ENCODE measurements at regions not wholly inside any gene's neighbourhood (a gene's known extent, or its start where the extent isn't known, plus 50 kb on each side); places are given as distances from the start of the nearest gene placed in this dataset.

DNA sequence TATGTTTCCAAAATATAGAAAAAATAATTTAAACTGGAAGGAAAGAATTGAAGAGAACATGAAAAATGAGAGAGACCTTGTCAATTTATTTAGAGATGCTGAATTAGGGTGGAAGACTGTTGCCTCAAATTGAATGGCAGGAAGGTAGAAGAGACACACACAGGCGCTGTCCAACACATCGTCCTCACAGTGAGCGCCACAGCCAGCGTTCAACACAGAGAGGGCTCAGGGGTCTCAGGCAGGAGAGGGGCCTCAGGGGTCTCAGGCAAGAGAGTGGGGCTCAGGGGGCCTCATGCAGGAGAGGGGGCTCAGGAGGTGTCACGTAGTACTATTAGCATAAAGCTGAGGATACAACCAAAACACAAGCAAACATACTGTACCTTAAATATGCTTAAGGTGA, 65.7 kb downstream of the TMEM18 start:
- TF ChIP-seq, protein P1, sequence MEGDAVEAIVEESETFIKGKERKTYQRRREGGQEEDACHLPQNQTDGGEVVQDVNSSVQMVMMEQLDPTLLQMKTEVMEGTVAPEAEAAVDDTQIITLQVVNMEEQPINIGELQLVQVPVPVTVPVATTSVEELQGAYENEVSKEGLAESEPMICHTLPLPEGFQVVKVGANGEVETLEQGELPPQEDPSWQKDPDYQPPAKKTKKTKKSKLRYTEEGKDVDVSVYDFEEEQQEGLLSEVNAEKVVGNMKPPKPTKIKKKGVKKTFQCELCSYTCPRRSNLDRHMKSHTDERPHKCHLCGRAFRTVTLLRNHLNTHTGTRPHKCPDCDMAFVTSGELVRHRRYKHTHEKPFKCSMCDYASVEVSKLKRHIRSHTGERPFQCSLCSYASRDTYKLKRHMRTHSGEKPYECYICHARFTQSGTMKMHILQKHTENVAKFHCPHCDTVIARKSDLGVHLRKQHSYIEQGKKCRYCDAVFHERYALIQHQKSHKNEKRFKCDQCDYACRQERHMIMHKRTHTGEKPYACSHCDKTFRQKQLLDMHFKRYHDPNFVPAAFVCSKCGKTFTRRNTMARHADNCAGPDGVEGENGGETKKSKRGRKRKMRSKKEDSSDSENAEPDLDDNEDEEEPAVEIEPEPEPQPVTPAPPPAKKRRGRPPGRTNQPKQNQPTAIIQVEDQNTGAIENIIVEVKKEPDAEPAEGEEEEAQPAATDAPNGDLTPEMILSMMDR (IDR thresholded peaks at IDR 0.05; ENCODE audit: insufficient read depth, low read depth, low read length): no peak
- no peak overlapping the region for H3K4me3 ChIP-seq (ENCODE audit: low read depth, low read length)
- DNase-seq (ENCODE audit: low read depth): no peak

DNA sequence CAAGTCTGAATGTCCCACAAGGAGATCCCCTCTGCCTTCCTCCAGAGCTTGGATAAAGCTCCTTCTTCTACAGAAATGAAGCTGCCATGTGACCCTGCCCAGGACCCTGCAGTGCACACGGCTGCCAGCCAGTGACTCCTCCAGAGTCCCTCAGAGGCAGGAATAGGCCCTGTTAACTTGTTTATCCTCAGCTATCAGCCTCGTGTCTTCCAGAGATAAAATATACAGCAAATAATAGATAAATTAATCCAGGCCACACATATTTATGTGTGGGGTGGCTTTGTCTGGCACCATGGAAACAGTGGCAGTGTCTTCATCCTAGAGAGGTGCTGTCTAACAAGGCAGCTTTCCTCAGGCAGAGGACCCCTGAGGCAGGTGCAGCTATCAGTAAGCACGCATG, 66.7 kb downstream of the TMEM18 start:
- no peak for DNase-seq (ENCODE audit: low read depth)
- TF ChIP-seq, protein P1 (IDR thresholded peaks at IDR 0.05; ENCODE audit: insufficient read depth, low read depth, low read length): no peak

DNA sequence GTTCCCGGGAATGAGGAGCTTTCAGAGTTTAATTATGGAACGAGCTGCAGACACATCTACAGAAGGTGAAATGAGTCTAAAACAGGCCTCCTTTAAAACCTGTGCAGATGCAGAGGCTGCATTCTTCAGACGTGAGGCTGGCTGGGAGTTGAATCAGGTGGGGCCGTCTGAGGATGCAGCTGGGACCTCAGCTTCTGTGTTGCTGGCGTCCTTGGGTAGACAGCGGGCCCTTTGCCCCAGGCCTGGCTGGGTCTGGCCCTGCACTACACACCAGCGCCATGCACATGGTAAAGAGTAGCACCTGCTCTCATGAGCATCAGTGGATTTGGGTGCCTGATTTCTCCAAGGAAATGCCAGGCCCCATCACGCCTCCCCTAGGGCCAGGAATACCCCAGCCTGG, 67.3 kb downstream of the TMEM18 start:
- TF ChIP-seq, protein P1 (IDR thresholded peaks at IDR 0.05; ENCODE audit: insufficient read depth, low read depth, low read length): no peak
- H3K4me3 ChIP-seq (ENCODE audit: low read depth, low read length): no peak overlapping the region
- no peak for DNase-seq (ENCODE audit: low read depth)

More for the DNA sequence above, 66.7 kb downstream of the TMEM18 start:
- H3K4me3 ChIP-seq (ENCODE audit: low read depth, low read length): no peak overlapping the region

DNA sequence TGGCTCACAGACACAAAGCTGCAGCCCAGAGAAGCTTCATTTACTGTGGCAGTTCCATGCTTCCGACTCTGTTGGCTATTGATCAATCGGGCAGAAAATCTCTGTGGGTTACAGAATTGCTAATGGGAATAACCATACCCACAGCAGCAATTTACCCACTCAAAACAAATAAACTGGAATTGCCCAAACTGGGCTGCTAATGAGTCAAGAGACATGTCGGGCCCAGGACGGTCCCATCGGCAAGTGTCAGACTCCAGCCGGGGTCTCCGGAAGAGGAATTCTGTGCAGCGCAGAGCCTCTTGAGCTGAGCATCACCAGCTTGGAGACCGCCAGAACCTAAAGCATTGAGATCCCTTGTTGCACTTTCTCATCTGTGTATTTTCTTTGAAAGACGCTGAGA, 67.8 kb downstream of the TMEM18 start:
- TF ChIP-seq, protein P1 (IDR thresholded peaks at IDR 0.05; ENCODE audit: insufficient read depth, low read depth, low read length): no peak
- no peak overlapping the region for H3K4me3 ChIP-seq (ENCODE audit: low read depth, low read length)
- no peak for DNase-seq (ENCODE audit: low read depth)

DNA sequence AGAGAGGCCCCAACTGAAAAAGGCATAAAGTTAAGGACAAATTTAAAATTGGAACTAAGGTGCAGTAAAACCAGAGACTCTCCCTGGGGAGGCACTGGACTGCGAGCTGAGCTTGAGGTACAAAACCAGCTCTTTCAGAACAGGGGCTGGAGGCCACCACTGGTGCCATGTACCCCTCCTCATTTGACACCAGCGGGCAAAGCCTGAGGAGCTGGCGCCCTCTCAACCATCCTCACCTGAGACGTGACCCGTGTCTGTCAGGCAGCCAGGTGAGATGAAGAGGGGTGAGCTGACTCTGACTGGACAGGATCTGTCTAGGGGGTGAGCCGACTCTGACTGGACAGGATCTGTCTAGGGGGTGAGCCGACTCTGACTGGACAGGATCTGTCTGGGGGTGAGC, 68.5 kb downstream of the TMEM18 start:
- DNase-seq (ENCODE audit: low read depth): no peak
- TF ChIP-seq, protein P1 (IDR thresholded peaks at IDR 0.05; ENCODE audit: insufficient read depth, low read depth, low read length): no peak
- no peak overlapping the region for H3K4me3 ChIP-seq (ENCODE audit: low read depth, low read length)

DNA sequence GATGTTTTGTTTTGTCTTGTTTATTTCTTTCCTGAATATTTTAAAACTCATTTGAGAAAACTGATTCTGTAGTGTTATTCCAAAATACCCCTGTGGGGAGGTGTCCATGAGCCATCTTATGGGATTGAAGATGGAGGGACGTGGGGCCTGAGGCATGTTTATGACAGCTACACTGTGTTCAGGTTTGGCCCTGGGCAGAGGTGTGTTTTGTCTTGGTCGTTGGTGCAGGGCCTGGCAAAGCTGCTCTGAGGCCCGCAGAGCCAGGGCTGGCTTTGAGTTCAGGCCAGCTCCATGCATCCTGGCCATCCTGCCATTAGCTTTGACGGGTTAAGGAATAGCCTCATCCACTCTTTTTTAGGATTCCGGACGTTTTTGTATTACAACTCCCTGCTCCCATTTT, 68.9 kb downstream of the TMEM18 start:
- no peak for DNase-seq (ENCODE audit: low read depth)
- TF ChIP-seq, protein P1 (IDR thresholded peaks at IDR 0.05; ENCODE audit: insufficient read depth, low read depth, low read length): no peak
- H3K4me3 ChIP-seq (ENCODE audit: low read depth, low read length): no peak overlapping the region

DNA sequence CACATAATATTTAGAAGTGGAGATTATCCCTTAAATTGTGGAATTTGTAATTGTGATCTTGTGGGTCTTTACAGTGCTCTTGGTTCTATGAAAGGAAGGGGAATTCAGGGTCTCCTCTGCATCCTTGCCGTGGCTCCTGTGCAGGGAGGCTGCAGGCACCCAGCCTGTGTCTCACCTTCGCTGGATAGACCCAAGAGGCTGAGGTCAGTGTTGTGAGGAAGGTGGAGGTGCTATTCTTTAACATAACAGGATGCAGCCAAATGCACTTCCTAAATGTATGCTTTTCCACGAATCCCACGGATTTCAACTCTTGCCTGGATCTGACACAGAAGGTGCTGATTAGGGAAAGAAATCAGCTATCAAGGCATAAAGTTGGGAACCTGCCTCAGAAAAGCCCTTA, 69.5 kb downstream of the TMEM18 start:
- no peak for DNase-seq (ENCODE audit: low read depth)
- TF ChIP-seq, protein P1 (IDR thresholded peaks at IDR 0.05; ENCODE audit: insufficient read depth, low read depth, low read length): no peak
- H3K4me3 ChIP-seq (ENCODE audit: low read depth, low read length): no peak overlapping the region

Data from fibroblast of villous mesenchyme (primary cell).